SU-DHL-6 (cell line): ENCODE measurements at regions not wholly inside any gene's neighbourhood (a gene's known extent, or its start where the extent isn't known, plus 50 kb on each side); places are given as distances from the start of the nearest gene placed in this dataset.

Source experiments
- H2AFZ ChIP-seq: fragments of 200-600 bp; sonication (generic); 2 replicates; pipeline ENCODE4 v1.6.1; 2014; ENCODE audit warnings: low read depth, mild to moderate bottlenecking, moderate library complexity, mixed read lengths, antibody characterized with exemption, low read length; ENCODE audit not compliant: severe bottlenecking
- H3F3A ChIP-seq: fragments of 200-600 bp; shearing (Covaris generic); 2 replicates; pipeline ENCODE4 v1.6.0; 2016; ENCODE audit warnings: antibody characterized with exemption, mild to moderate bottlenecking; ENCODE audit not compliant: insufficient read depth
- H3K27ac ChIP-seq: fragments of 200-600 bp; sonication (generic); 2 replicates; pipeline ENCODE4 v1.5.1; 2016; ENCODE audit warnings: low read depth, mild to moderate bottlenecking, low read length, moderate library complexity, mixed read lengths
- H3K27me3 ChIP-seq: fragments of 200-600 bp; sonication (generic), shearing (Covaris generic); 2 replicates; pipeline ENCODE4 v1.6.0; 2014; ENCODE audit warnings: mild to moderate bottlenecking, low read length
- H3K36me3 ChIP-seq: fragments of 200-600 bp; sonication (generic); 2 replicates; pipeline ENCODE4 v1.6.1; 2014; ENCODE audit warnings: mild to moderate bottlenecking, low read length, mixed read lengths
- H3K4me2 ChIP-seq: fragments of 300-600, 200-600 bp; shearing (Covaris generic), sonication (generic); 2 replicates; pipeline ENCODE4 v1.6.0; 2014; ENCODE audit warnings: low read length, low read depth, mild to moderate bottlenecking; ENCODE audit not compliant: poor library complexity, severe bottlenecking
- H3K4me3 ChIP-seq: fragments of 200-600 bp; sonication (generic); 2 replicates; pipeline ENCODE4 v1.5.1; 2014; ENCODE audit warnings: antibody characterized with exemption, low read length, mild to moderate bottlenecking, mixed read lengths; ENCODE audit not compliant: insufficient read depth, poor library complexity, severe bottlenecking
- H3K79me2 ChIP-seq: fragments of 200-600 bp; sonication (generic); 2 replicates; pipeline ENCODE4 v1.6.1; 2014; ENCODE audit warnings: mild to moderate bottlenecking, low read length, moderate library complexity; ENCODE audit not compliant: insufficient read depth
- H3K9ac ChIP-seq: fragments of 200-600 bp; sonication (generic); 2 replicates; pipeline ENCODE4 v1.7.0; 2014; ENCODE audit warnings: mild to moderate bottlenecking, low read length
- H3K9me2 ChIP-seq: fragments of 200-600 bp; sonication (generic); replicated peaks from 2 replicates; pipeline ENCODE4 v1.6.1; 2014; ENCODE audit warnings: low read length; ENCODE audit not compliant: insufficient read depth
- H3K9me3 ChIP-seq: fragments of 200-600 bp; sonication (generic); 2 replicates; pipeline ENCODE4 v1.6.1; 2014; ENCODE audit warnings: low read length, mixed read lengths; ENCODE audit not compliant: insufficient read depth
- H4K20me1 ChIP-seq: fragments of 200-600 bp; sonication (generic); 2 replicates; pipeline ENCODE4 v1.6.1; 2014; ENCODE audit warnings: low read depth, mild to moderate bottlenecking, antibody characterized with exemption, low read length, moderate library complexity, mixed read lengths
- EZH2phosphoT487 ChIP-seq: fragments of 200-600 bp; sonication (generic), shearing (Covaris generic); conservative IDR thresholded peaks from 2 replicates; pipeline ENCODE4 v1.6.1; 2018; ENCODE audit warnings: mild to moderate bottlenecking, antibody characterized with exemption, low read length, moderate library complexity, mixed read lengths
- TF ChIP-seq, protein P1 (sequence below): fragments of 200-600 bp; sonication (generic); IDR thresholded peaks from one replicate; pipeline ENCODE4 v1.5.1; 2017; ENCODE audit warnings: antibody characterized with exemption, mild to moderate bottlenecking, low read length, moderate library complexity; ENCODE audit not compliant: insufficient read depth, poor library complexity, severe bottlenecking

DNA sequence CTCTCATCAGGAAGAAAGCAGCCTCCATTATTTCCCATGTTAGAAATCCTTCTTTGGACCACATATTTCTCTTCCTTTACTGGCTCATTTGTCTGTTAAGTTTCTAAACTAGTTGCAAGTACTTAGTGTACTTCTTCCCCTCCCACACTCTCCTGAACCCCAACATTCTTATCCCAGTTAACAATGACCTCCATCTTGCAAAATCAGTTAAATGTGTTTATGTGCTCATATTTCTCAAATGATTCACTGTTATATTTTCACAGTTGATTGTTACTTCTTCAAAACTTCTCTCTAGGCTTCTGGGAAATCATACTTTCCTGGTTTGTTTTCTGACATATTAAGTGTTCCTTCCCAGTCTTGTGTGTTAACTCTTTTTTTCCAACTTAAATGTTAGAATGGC is 856.9 kb downstream of the EPHA3 start:
- H3K27me3 ChIP-seq: no peaks in the 10 kb centered on the region
- no peaks in the 10 kb centered on the region for H3K79me2 ChIP-seq
- no peak overlapping the region for H3K27ac ChIP-seq
- TF ChIP-seq, protein P1, sequence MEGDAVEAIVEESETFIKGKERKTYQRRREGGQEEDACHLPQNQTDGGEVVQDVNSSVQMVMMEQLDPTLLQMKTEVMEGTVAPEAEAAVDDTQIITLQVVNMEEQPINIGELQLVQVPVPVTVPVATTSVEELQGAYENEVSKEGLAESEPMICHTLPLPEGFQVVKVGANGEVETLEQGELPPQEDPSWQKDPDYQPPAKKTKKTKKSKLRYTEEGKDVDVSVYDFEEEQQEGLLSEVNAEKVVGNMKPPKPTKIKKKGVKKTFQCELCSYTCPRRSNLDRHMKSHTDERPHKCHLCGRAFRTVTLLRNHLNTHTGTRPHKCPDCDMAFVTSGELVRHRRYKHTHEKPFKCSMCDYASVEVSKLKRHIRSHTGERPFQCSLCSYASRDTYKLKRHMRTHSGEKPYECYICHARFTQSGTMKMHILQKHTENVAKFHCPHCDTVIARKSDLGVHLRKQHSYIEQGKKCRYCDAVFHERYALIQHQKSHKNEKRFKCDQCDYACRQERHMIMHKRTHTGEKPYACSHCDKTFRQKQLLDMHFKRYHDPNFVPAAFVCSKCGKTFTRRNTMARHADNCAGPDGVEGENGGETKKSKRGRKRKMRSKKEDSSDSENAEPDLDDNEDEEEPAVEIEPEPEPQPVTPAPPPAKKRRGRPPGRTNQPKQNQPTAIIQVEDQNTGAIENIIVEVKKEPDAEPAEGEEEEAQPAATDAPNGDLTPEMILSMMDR: no peak
- no peak for TF ChIP-seq EZH2phosphoT487
- no peaks in the 10 kb centered on the region for H3K9me3 ChIP-seq
- no peak overlapping the region for H3K9ac ChIP-seq
- no peak overlapping the region for H2AFZ ChIP-seq
- H4K20me1 ChIP-seq: no peaks in the 10 kb centered on the region
- H3F3A ChIP-seq: no peaks in the 10 kb centered on the region
- H3K4me2 ChIP-seq: no peak overlapping the region
- no peaks in the 10 kb centered on the region for H3K36me3 ChIP-seq
- H3K9me2 ChIP-seq: no peaks in the 10 kb centered on the region
- H3K4me3 ChIP-seq: no peak overlapping the region

DNA sequence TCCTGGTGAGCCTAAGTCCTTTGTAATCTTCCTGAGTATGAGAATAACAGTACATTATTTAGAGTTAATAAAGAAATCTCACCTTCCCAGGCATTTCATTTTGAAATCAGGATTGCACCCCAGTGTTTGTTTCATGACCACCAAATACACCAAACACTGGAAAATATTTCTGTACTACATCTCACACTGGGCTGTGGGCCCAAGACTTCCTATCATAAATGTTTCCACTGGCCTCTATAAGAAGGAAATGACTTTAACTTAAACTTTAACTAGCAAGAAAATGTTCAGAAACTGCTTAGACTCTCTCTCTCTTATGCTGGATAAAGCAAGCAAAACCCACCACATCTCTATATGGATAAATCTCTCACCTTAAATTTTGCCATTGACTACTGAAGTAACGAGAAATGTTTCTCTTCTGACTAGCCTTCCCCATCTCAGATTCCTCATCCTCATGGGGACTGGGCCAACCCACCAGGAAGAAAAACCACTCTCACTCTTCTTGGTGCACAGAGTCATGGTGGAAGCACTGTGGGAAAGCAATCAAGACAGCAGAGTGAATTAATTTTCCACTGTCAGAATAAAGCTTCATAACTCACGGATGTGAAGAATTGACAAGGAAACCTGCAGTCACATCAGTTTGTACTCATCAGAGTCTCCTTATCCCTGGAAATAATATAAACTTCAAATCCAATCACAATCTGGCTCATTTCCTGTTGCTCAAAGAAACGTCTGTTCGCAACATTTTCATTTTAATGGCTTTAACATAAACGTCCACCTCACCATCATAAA is 859.6 kb downstream of the EPHA3 start:
- H2AFZ ChIP-seq: no peak overlapping the region
- H3K27me3 ChIP-seq: no peaks in the 10 kb centered on the region
- no peaks in the 10 kb centered on the region for H3K36me3 ChIP-seq
- TF ChIP-seq, protein P1: no peak
- no peak for TF ChIP-seq EZH2phosphoT487
- no peak overlapping the region for H3K4me3 ChIP-seq
- H3K9me2 ChIP-seq: no peaks in the 10 kb centered on the region
- H3F3A ChIP-seq: no peaks in the 10 kb centered on the region
- no peak overlapping the region for H3K27ac ChIP-seq
- no peaks in the 10 kb centered on the region for H3K79me2 ChIP-seq
- no peaks in the 10 kb centered on the region for H4K20me1 ChIP-seq
- H3K4me2 ChIP-seq: no peak overlapping the region
- no peak overlapping the region for H3K9ac ChIP-seq
- no peaks in the 10 kb centered on the region for H3K9me3 ChIP-seq

DNA sequence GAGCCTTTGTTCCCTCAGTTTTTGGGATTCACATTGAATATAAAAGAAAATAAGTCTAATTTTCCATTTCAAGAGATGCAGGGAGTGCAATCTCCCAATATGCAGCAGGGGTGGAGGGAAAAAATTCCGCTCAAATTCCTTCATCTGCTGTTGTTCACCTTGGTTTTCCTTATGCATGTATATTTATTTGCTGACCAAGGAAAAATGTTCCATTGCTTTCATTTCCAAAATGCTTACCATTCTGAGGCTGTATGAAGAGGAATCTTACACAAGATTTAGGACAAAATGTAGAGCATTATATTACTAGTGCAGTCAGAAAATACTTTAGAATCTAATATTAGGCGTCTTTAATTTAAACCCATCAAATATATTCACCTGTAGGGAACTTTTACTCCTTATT is 863.9 kb downstream of the EPHA3 start:
- Histone ChIP-seq H3K79me2 (no peaks in the 10 kb centered on the region), H3K27ac (no peak overlapping the region), H3K9ac (no peak overlapping the region), H4K20me1 (no peaks in the 10 kb centered on the region), H3K9me3 (no peaks in the 10 kb centered on the region), H3K9me2 (no peaks in the 10 kb centered on the region), H3F3A (no peaks in the 10 kb centered on the region), H3K4me3 (no peak overlapping the region), H3K4me2 (no peak overlapping the region), H2AFZ (no peak overlapping the region), H3K27me3 (no peaks in the 10 kb centered on the region), H3K36me3 (no peaks in the 10 kb centered on the region)
- no peak for TF ChIP-seq EZH2phosphoT487
- TF ChIP-seq, protein P1: no peak
